ENCODE measurements at regions not wholly inside any gene's neighbourhood (a gene's known extent, or its start where the extent isn't known, plus 50 kb on each side); places are given as distances from the start of the nearest gene placed in this dataset.

- H3K9ac ChIP-seq (ENCODE audit: insufficient read length, low read depth) = no peak overlapping the region
- H3K4me3 ChIP-seq (ENCODE audit: insufficient read length, low read depth) = no peak overlapping the region
- 0 out of 2 replicates have a peak, but pooled peaks cover 4% of the 10 kb centered on the region for H3K9me3 ChIP-seq (ENCODE audit: insufficient read depth, low read length)
- no peaks in the 10 kb centered on the region for H3K36me3 ChIP-seq (ENCODE audit: insufficient read depth, insufficient read length, low read length)
- no peaks in the 10 kb centered on the region for H3K4me1 ChIP-seq (ENCODE audit: insufficient read depth, insufficient read length)
- TF ChIP-seq ZNF274 (IDR thresholded peaks at IDR 0.05; ENCODE audit: low read depth, low read length) (no peak), YY1 (IDR thresholded peaks at IDR 0.05; ENCODE audit: insufficient read depth, insufficient read length) (no peak), SUZ12 (IDR thresholded peaks at IDR 0.05; ENCODE audit: extremely low read depth, insufficient read depth, insufficient read length) (no peak)
- no peaks in the 10 kb centered on the region for H3K27me3 ChIP-seq (ENCODE audit: insufficient read depth, insufficient read length)
- DNase-seq (ENCODE audit: low read depth, low spot score) = no peak
Measured at GRCh38 chr14:98792171-98792570, 479.8 kb downstream of the BCL11B start.

- H3K27me3 ChIP-seq (ENCODE audit: insufficient read depth, insufficient read length) = no peaks in the 10 kb centered on the region
- no peak overlapping the region for H3K4me3 ChIP-seq (ENCODE audit: insufficient read length, low read depth)
- TF ChIP-seq ZNF274 (IDR thresholded peaks at IDR 0.05; ENCODE audit: low read depth, low read length) (no peak), YY1 (IDR thresholded peaks at IDR 0.05; ENCODE audit: insufficient read depth, insufficient read length) (no peak), SUZ12 (IDR thresholded peaks at IDR 0.05; ENCODE audit: extremely low read depth, insufficient read depth, insufficient read length) (no peak)
- no peaks in the 10 kb centered on the region for H3K36me3 ChIP-seq (ENCODE audit: insufficient read depth, insufficient read length, low read length)
- no peak for DNase-seq (ENCODE audit: low read depth, low spot score)
- H3K9ac ChIP-seq (ENCODE audit: insufficient read length, low read depth) = no peak overlapping the region
- 0 out of 2 replicates have a peak, but pooled peaks cover 4% of the 10 kb centered on the region for H3K9me3 ChIP-seq (ENCODE audit: insufficient read depth, low read length)
- no peaks in the 10 kb centered on the region for H3K4me1 ChIP-seq (ENCODE audit: insufficient read depth, insufficient read length)
Measured at GRCh38 chr14:98798099-98798498, 473.9 kb downstream of the BCL11B start.

- H3K9me3 ChIP-seq (ENCODE audit: insufficient read depth, low read length) = no peaks in the 10 kb centered on the region
- H3K9ac ChIP-seq (ENCODE audit: insufficient read length, low read depth) = no peak overlapping the region
- no peak overlapping the region for H3K4me3 ChIP-seq (ENCODE audit: insufficient read length, low read depth)
- TF ChIP-seq YY1 (IDR thresholded peaks at IDR 0.05; ENCODE audit: insufficient read depth, insufficient read length) = no peak
- no peak for TF ChIP-seq ZNF274 (IDR thresholded peaks at IDR 0.05; ENCODE audit: low read depth, low read length)
- no peak for TF ChIP-seq SUZ12 (IDR thresholded peaks at IDR 0.05; ENCODE audit: extremely low read depth, insufficient read depth, insufficient read length)
- no peaks in the 10 kb centered on the region for H3K36me3 ChIP-seq (ENCODE audit: insufficient read depth, insufficient read length, low read length)
- H3K27me3 ChIP-seq (ENCODE audit: insufficient read depth, insufficient read length) = no peaks in the 10 kb centered on the region
- DNase-seq (ENCODE audit: low read depth, low spot score) = no peak
- H3K4me1 ChIP-seq (ENCODE audit: insufficient read depth, insufficient read length) = no peaks in the 10 kb centered on the region
Measured at GRCh38 chr14:98799891-98800290, 472.1 kb downstream of the BCL11B start.

GRCh38 chr14:98802044-98802443 is 470.0 kb downstream of the BCL11B start:
- Histone ChIP-seq H3K9ac (ENCODE audit: insufficient read length, low read depth) (no peak overlapping the region), H3K4me1 (ENCODE audit: insufficient read depth, insufficient read length) (no peaks in the 10 kb centered on the region), H3K4me3 (ENCODE audit: insufficient read length, low read depth) (no peak overlapping the region), H3K9me3 (ENCODE audit: insufficient read depth, low read length) (no peaks in the 10 kb centered on the region), H3K36me3 (ENCODE audit: insufficient read depth, insufficient read length, low read length) (no peaks in the 10 kb centered on the region), H3K27me3 (ENCODE audit: insufficient read depth, insufficient read length) (no peaks in the 10 kb centered on the region)
- no peak for DNase-seq (ENCODE audit: low read depth, low spot score)
- TF ChIP-seq ZNF274 (IDR thresholded peaks at IDR 0.05; ENCODE audit: low read depth, low read length) = no peak

GRCh38 chr14:98803196-98803595 is 468.8 kb downstream of the BCL11B start:
- H3K4me3 ChIP-seq (ENCODE audit: insufficient read length, low read depth) = no peak overlapping the region
- no peaks in the 10 kb centered on the region for H3K4me1 ChIP-seq (ENCODE audit: insufficient read depth, insufficient read length)
- H3K27me3 ChIP-seq (ENCODE audit: insufficient read depth, insufficient read length) = no peaks in the 10 kb centered on the region
- H3K9ac ChIP-seq (ENCODE audit: insufficient read length, low read depth) = no peak overlapping the region
- DNase-seq (ENCODE audit: low read depth, low spot score) = no peak
- no peaks in the 10 kb centered on the region for H3K9me3 ChIP-seq (ENCODE audit: insufficient read depth, low read length)
- H3K36me3 ChIP-seq (ENCODE audit: insufficient read depth, insufficient read length, low read length) = no peaks in the 10 kb centered on the region
- TF ChIP-seq ZNF274 (IDR thresholded peaks at IDR 0.05; ENCODE audit: low read depth, low read length) (no peak), SUZ12 (IDR thresholded peaks at IDR 0.05; ENCODE audit: extremely low read depth, insufficient read depth, insufficient read length) (no peak), YY1 (IDR thresholded peaks at IDR 0.05; ENCODE audit: insufficient read depth, insufficient read length) (no peak)

GRCh38 chr14:98808494-98809407 is 463.2 kb downstream of the BCL11B start:
- no peak for DNase-seq (ENCODE audit: low read depth, low spot score)

GRCh38 chr14:98816195-98816594 is 455.8 kb downstream of the BCL11B start:
- TF ChIP-seq YY1 (IDR thresholded peaks at IDR 0.05; ENCODE audit: insufficient read depth, insufficient read length) = no peak
- no peak for TF ChIP-seq ZNF274 (IDR thresholded peaks at IDR 0.05; ENCODE audit: low read depth, low read length)
- TF ChIP-seq SUZ12 (IDR thresholded peaks at IDR 0.05; ENCODE audit: extremely low read depth, insufficient read depth, insufficient read length) = no peak
- no peak overlapping the region for H3K9ac ChIP-seq (ENCODE audit: insufficient read length, low read depth)
- no peaks in the 10 kb centered on the region for H3K36me3 ChIP-seq (ENCODE audit: insufficient read depth, insufficient read length, low read length)
- no peaks in the 10 kb centered on the region for H3K4me1 ChIP-seq (ENCODE audit: insufficient read depth, insufficient read length)
- H3K27me3 ChIP-seq (ENCODE audit: insufficient read depth, insufficient read length) = no peaks in the 10 kb centered on the region
- DNase-seq (ENCODE audit: low read depth, low spot score) = no peak
- H3K9me3 ChIP-seq (ENCODE audit: insufficient read depth, low read length) = no peaks in the 10 kb centered on the region
- H3K4me3 ChIP-seq (ENCODE audit: insufficient read length, low read depth) = no peak overlapping the region

More at GRCh38 chr14:98808494-98809407, 463.2 kb downstream of the BCL11B start:
- Histone ChIP-seq H3K4me1 (ENCODE audit: insufficient read depth, insufficient read length) (peaks cover 8% of the 10 kb centered on the region), H3K9me3 (ENCODE audit: insufficient read depth, low read length) (no peaks in the 10 kb centered on the region), H3K36me3 (ENCODE audit: insufficient read depth, insufficient read length, low read length) (no peaks in the 10 kb centered on the region), H3K9ac (ENCODE audit: insufficient read length, low read depth) (no peak overlapping the region), H3K27me3 (ENCODE audit: insufficient read depth, insufficient read length) (no peaks in the 10 kb centered on the region), H3K4me3 (ENCODE audit: insufficient read length, low read depth) (no peak overlapping the region)
- TF ChIP-seq ZNF274 (IDR thresholded peaks at IDR 0.05; ENCODE audit: low read depth, low read length) (no peak), SUZ12 (IDR thresholded peaks at IDR 0.05; ENCODE audit: extremely low read depth, insufficient read depth, insufficient read length) (no peak), YY1 (IDR thresholded peaks at IDR 0.05; ENCODE audit: insufficient read depth, insufficient read length) (no peak)
